ENCODE measurements at regions not wholly inside any gene's neighbourhood (a gene's known extent, or its start where the extent isn't known, plus 50 kb on each side); places are given as distances from the start of the nearest gene placed in this dataset.

- intact Hi-C loops (cut with micrococcal nuclease; ENCODE audit: unreplicated experiment): no loop called here
- ChIA-PET CTCF (ENCODE audit: low intra/inter-chr PET ratio, low total read pairs) (no interaction called here), POLR2A (no interaction called here)
- Histone ChIP-seq H3K4me1 (ENCODE audit: insufficient read depth, low read length) (peaks cover 12% of the 10 kb centered on the region), H3K27ac (ENCODE audit: extremely low read length, insufficient read depth, low read length) (no peak overlapping the region), H4K20me1 (ENCODE audit: insufficient read depth, low read length) (no peaks in the 10 kb centered on the region), H3K9me3 (ENCODE audit: low read length) (no peaks in the 10 kb centered on the region), H3K79me2 (ENCODE audit: insufficient read depth, low read length) (no peaks in the 10 kb centered on the region), H3K36me3 (replicated peaks in 1 of 2; ENCODE audit: control insufficient read depth in 1 of 2, insufficient read depth in 2 of 2, low read length in 2 of 2) (no peaks in the 10 kb centered on the region), H3K9ac (ENCODE audit: insufficient read depth, low read depth, low read length) (no peak overlapping the region), H3K4me2 (ENCODE audit: low read depth, low read length) (no peak overlapping the region), H3K27me3 (ENCODE audit: control insufficient read depth in 1 of 2, insufficient read depth in 2 of 2, low read length in 2 of 2) (no peaks in the 10 kb centered on the region), H3K4me3 (replicated peaks in 1 of 3; ENCODE audit: insufficient read depth in 1 of 3, low read depth in 2 of 3, low read length in 3 of 3) (no peak overlapping the region), H2AFZ (ENCODE audit: low read length) (no peak overlapping the region)
- FAIRE-seq (no peak), ATAC-seq (no peak), DNase-seq (ENCODE audit: low spot score) (no peak)
- in situ Hi-C loops (cut with HindIII; ENCODE audit: extremely low pct_ligation_motif_present, low pct_unique_long_range_greater_than_20kb): no loop called here
- BruUV-seq (replicated peaks): no TSS peak
- 91% methylated on average over 19 of the region's 19 CpGs for WGBS (ENCODE audit: low lambda C conversion rate)
- TF ChIP-seq ZNF652 (CRISPR knock-in tag; IDR thresholded peaks at IDR 0.05; ENCODE audit: borderline replicate concordance, low read depth) (peak; percentile 50; the same call in 1 of the 2 replicates), ZNF724P (CRISPR knock-in tag; IDR thresholded peaks at IDR 0.05; ENCODE audit: borderline replicate concordance) (no peak)
Measured at GRCh38 chr5:135106610-135107471, 72.8 kb upstream of the PITX1 start.

DNA sequence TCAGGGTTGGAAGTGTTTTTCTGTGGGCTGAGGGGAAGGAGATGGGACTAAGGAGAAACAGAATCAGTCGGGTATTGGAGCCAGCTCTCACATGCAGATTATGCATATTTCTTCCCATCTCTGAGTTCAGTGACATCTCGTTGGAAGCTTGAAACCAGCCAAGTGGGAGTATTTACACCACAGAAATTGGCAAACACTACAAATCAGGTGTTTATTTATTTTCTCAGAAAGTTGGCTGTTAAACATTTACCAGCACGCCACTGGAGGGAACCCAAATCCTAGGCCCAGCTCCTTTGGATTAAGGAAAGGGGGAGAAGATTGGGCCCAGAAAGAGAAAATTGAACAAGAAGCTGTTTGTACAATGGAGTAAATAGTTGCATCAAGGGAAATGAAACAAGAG, 72.1 kb upstream of the PITX1 start:
- ChIA-PET POLR2A (no interaction called here), CTCF (ENCODE audit: low intra/inter-chr PET ratio, low total read pairs) (no interaction called here)
- ATAC-seq: no peak
- BruUV-seq (replicated peaks): no TSS peak
- WGBS (ENCODE audit: low lambda C conversion rate): 60% methylated on average over 3 of the region's 3 CpGs
- Histone ChIP-seq H4K20me1 (ENCODE audit: insufficient read depth, low read length) (no peaks in the 10 kb centered on the region), H3K4me2 (ENCODE audit: low read depth, low read length) (no peak overlapping the region), H3K27ac (ENCODE audit: extremely low read length, insufficient read depth, low read length) (no peak overlapping the region), H2AFZ (ENCODE audit: low read length) (no peak overlapping the region), H3K4me3 (replicated peaks in 1 of 3; ENCODE audit: insufficient read depth in 1 of 3, low read depth in 2 of 3, low read length in 3 of 3) (no peak overlapping the region), H3K4me1 (ENCODE audit: insufficient read depth, low read length) (peaks cover 12% of the 10 kb centered on the region), H3K36me3 (replicated peaks in 1 of 2; ENCODE audit: control insufficient read depth in 1 of 2, insufficient read depth in 2 of 2, low read length in 2 of 2) (no peaks in the 10 kb centered on the region), H3K27me3 (ENCODE audit: control insufficient read depth in 1 of 2, insufficient read depth in 2 of 2, low read length in 2 of 2) (no peaks in the 10 kb centered on the region), H3K9ac (ENCODE audit: insufficient read depth, low read depth, low read length) (no peak overlapping the region), H3K79me2 (ENCODE audit: insufficient read depth, low read length) (no peaks in the 10 kb centered on the region), H3K9me3 (ENCODE audit: low read length) (no peaks in the 10 kb centered on the region)
- in situ Hi-C loops (cut with HindIII; ENCODE audit: extremely low pct_ligation_motif_present, low pct_unique_long_range_greater_than_20kb): no loop called here
- FAIRE-seq: no peak
- intact Hi-C loops (cut with micrococcal nuclease; ENCODE audit: unreplicated experiment): no loop called here
- DNase-seq (ENCODE audit: low spot score): no peak
- TF ChIP-seq ZNF331 (CRISPR knock-in tag; IDR thresholded peaks at IDR 0.05) (no peak), NR0B2 (CRISPR knock-in tag; IDR thresholded peaks at IDR 0.05) (no peak), GFI1 (CRISPR knock-in tag; IDR thresholded peaks at IDR 0.05; ENCODE audit: borderline replicate concordance) (no peak), ZBTB25 (CRISPR knock-in tag; IDR thresholded peaks at IDR 0.05) (no peak), NPAS2 (CRISPR knock-in tag; IDR thresholded peaks at IDR 0.05; ENCODE audit: borderline replicate concordance) (no peak), ATRX (CRISPR knock-in tag; IDR thresholded peaks at IDR 0.05; ENCODE audit: borderline replicate concordance) (no peak), CBX1 (IDR thresholded peaks at IDR 0.05; ENCODE audit: low read depth) (no peak), ATAD3A (CRISPR knock-in tag; IDR thresholded peaks at IDR 0.05) (no peak), CBX5 (CRISPR knock-in tag; IDR thresholded peaks at IDR 0.05; ENCODE audit: borderline replicate concordance) (no peak), SCMH1 (CRISPR knock-in tag; IDR thresholded peaks at IDR 0.05; ENCODE audit: borderline replicate concordance) (no peak), ZNF3 (CRISPR knock-in tag; IDR thresholded peaks at IDR 0.05) (no peak), ARID2 (CRISPR knock-in tag; IDR thresholded peaks at IDR 0.05; ENCODE audit: borderline replicate concordance) (no peak)
- TF ChIP-seq, protein P1, sequence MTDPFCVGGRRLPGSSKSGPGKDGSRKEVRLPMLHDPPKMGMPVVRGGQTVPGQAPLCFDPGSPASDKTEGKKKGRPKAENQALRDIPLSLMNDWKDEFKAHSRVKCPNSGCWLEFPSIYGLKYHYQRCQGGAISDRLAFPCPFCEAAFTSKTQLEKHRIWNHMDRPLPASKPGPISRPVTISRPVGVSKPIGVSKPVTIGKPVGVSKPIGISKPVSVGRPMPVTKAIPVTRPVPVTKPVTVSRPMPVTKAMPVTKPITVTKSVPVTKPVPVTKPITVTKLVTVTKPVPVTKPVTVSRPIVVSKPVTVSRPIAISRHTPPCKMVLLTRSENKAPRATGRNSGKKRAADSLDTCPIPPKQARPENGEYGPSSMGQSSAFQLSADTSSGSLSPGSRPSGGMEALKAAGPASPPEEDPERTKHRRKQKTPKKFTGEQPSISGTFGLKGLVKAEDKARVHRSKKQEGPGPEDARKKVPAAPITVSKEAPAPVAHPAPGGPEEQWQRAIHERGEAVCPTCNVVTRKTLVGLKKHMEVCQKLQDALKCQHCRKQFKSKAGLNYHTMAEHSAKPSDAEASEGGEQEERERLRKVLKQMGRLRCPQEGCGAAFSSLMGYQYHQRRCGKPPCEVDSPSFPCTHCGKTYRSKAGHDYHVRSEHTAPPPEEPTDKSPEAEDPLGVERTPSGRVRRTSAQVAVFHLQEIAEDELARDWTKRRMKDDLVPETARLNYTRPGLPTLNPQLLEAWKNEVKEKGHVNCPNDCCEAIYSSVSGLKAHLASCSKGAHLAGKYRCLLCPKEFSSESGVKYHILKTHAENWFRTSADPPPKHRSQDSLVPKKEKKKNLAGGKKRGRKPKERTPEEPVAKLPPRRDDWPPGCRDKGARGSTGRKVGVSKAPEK (CRISPR knock-in tag; IDR thresholded peaks at IDR 0.05; ENCODE audit: borderline replicate concordance): no peak

Data from HepG2 (cell line).